Keratinocyte (primary cell): ENCODE measurements at regions not wholly inside any gene's neighbourhood (a gene's known extent, or its start where the extent isn't known, plus 50 kb on each side); places are given as distances from the start of the nearest gene placed in this dataset.

Experiments
- DNase-seq: peaks from one replicate; pipeline ENCODE4 v3.0.0-alpha.2; 2011; ENCODE audit warnings: low read depth, missing footprints, low spot score
- FAIRE-seq: peaks from 2 replicates; lab custom pipeline; 2011; peaks lifted over from hg19 to GRCh38; lab: Jason Lieb, UNC
- H2AFZ ChIP-seq: 2 replicates; pipeline ENCODE4 v1.6.0; 2012; ENCODE audit warnings: low read length, control low read depth, inconsistent platforms; ENCODE audit not compliant: control insufficient read depth
- H3K27ac ChIP-seq: 2 replicates; pipeline ENCODE4 v1.5.1; 2011; ENCODE audit warnings: low read length; ENCODE audit not compliant: control insufficient read depth, insufficient read depth
- H3K27me3 ChIP-seq: 3 replicates; pipeline ENCODE4 v1.6.0; 2011; ENCODE audit warnings: low read length; ENCODE audit not compliant: control insufficient read depth, insufficient read depth; ENCODE audit errors: extremely low read depth
- H3K36me3 ChIP-seq, 2 experiments: 2 replicates in 1 of 2; 3 replicates in 1 of 2; pipeline ENCODE4 v1.5.1; 2011; ENCODE audit warnings: low read length in 2 of 2, mild to moderate bottlenecking in 1 of 2; ENCODE audit not compliant: control insufficient read depth in 2 of 2, insufficient read depth in 2 of 2; ENCODE audit errors: extremely low read depth in 1 of 2
- H3K4me1 ChIP-seq: 3 replicates; pipeline ENCODE4 v1.5.1; 2011; ENCODE audit warnings: low read length; ENCODE audit not compliant: control insufficient read depth, insufficient read depth; ENCODE audit errors: extremely low read depth
- H3K4me2 ChIP-seq: 3 replicates; pipeline ENCODE4 v1.6.0; 2011; ENCODE audit warnings: low read depth, low read length; ENCODE audit not compliant: control insufficient read depth, insufficient read depth; ENCODE audit errors: extremely low read depth
- H3K4me3 ChIP-seq, 3 experiments: fragments of 200-600 bp in 1 of 3; sonication (generic) in 1 of 3; 2 replicates in 2 of 3; 3 replicates in 1 of 3; pipeline ENCODE4 v1.5.1; 2011 to 2016; ENCODE audit warnings: low read length in 3 of 3, mild to moderate bottlenecking in 3 of 3, control low read depth in 2 of 3, inconsistent platforms in 1 of 3, low read depth in 1 of 3, mixed read lengths in 1 of 3, mixed run types in 1 of 3, moderate library complexity in 1 of 3; ENCODE audit not compliant: control insufficient read depth in 2 of 3, insufficient read depth in 2 of 3; ENCODE audit errors: extremely low read depth in 1 of 3
- H3K79me2 ChIP-seq: 2 replicates; pipeline ENCODE4 v1.6.0; 2012; ENCODE audit warnings: low read length; ENCODE audit not compliant: control insufficient read depth, insufficient read depth
- H3K9ac ChIP-seq: 3 replicates; pipeline ENCODE4 v1.6.0; 2011; ENCODE audit warnings: low read length; ENCODE audit not compliant: control insufficient read depth, insufficient read depth; ENCODE audit errors: extremely low read depth
- H3K9me1 ChIP-seq: 3 replicates; pipeline ENCODE4 v1.6.0; 2011; ENCODE audit warnings: low read length; ENCODE audit not compliant: control insufficient read depth, insufficient read depth; ENCODE audit errors: extremely low read depth
- H3K9me3 ChIP-seq: 2 replicates; pipeline ENCODE4 v1.5.1; 2012; ENCODE audit warnings: low read depth, low read length; ENCODE audit not compliant: control insufficient read depth
- H4K20me1 ChIP-seq: 3 replicates; pipeline ENCODE4 v1.6.0; 2011; ENCODE audit warnings: low read length; ENCODE audit not compliant: control insufficient read depth, insufficient read depth; ENCODE audit errors: extremely low read depth
- CTCF ChIP-seq, 3 experiments: IDR thresholded peaks in 1 of 3; conservative IDR thresholded peaks in 1 of 3; optimal IDR thresholded peaks in 1 of 3; 2 replicates in 2 of 3; 3 replicates in 1 of 3; pipeline versions ENCODE3 to v1.5.1; 2011; ENCODE audit warnings: low read length in 3 of 3, mild to moderate bottlenecking in 3 of 3, moderate library complexity in 2 of 3, control low read depth in 1 of 3, inconsistent platforms in 1 of 3; ENCODE audit not compliant: insufficient read depth in 2 of 3; ENCODE audit errors: extremely low read depth in 1 of 3
- EZH2 ChIP-seq: IDR thresholded peaks from one replicate; pipeline ENCODE4 v1.6.1; 2012; ENCODE audit warnings: inconsistent platforms, mild to moderate bottlenecking, low read length, moderate library complexity
- dilution Hi-C: fragments of 300-500 bp; cut with MboI; formaldehyde crosslinking; loops from one replicate; pipeline ENCODE4 v1.7.0; 2020; ENCODE audit warnings: low sequenced_read_pairs; ENCODE audit not compliant: extremely low pct_ligation_motif_present

- H3K4me2 ChIP-seq = no peak overlapping the region
- no peaks in the 10 kb centered on the region for H3K36me3 ChIP-seq
- no peak overlapping the region for H2AFZ ChIP-seq
- DNase-seq (no peak), FAIRE-seq (no peak)
- H3K27me3 ChIP-seq = no peaks in the 10 kb centered on the region
- H3K79me2 ChIP-seq = no peaks in the 10 kb centered on the region
- no peaks in the 10 kb centered on the region for H3K4me1 ChIP-seq
- no peak overlapping the region for H3K27ac ChIP-seq
- dilution Hi-C loops = no loop called here
- TF ChIP-seq EZH2 (no peak), CTCF (optimal IDR thresholded peaks at IDR 0.05 in 1 of 3, IDR thresholded peaks at IDR 0.05 in 1 of 3, conservative IDR thresholded peaks at IDR 0.05 in 1 of 3; ENCODE audit: extremely low read depth in 1 of 3, insufficient read depth in 2 of 3, low read length in 3 of 3) (no peak)
- no peak overlapping the region for H3K9ac ChIP-seq
- no peaks in the 10 kb centered on the region for H3K9me1 ChIP-seq
- H4K20me1 ChIP-seq = no peaks in the 10 kb centered on the region
- H3K9me3 ChIP-seq = no peaks in the 10 kb centered on the region
- H3K4me3 ChIP-seq = no peak overlapping the region
These were observed 2061.7 kb upstream of the AGA start for GRCh38 chr4:179503976-179504375.

- FAIRE-seq (no peak), DNase-seq (no peak)
- H3K4me1 ChIP-seq = no peaks in the 10 kb centered on the region
- no peaks in the 10 kb centered on the region for H3K9me3 ChIP-seq
- H2AFZ ChIP-seq = no peak overlapping the region
- H3K4me3 ChIP-seq = no peak overlapping the region
- no peak overlapping the region for H3K4me2 ChIP-seq
- H3K27ac ChIP-seq = no peak overlapping the region
- no peaks in the 10 kb centered on the region for H3K36me3 ChIP-seq
- H3K27me3 ChIP-seq = no peaks in the 10 kb centered on the region
- dilution Hi-C loops = no loop called here
- H3K9me1 ChIP-seq = no peaks in the 10 kb centered on the region
- no peak overlapping the region for H3K9ac ChIP-seq
- H4K20me1 ChIP-seq = no peaks in the 10 kb centered on the region
- H3K79me2 ChIP-seq = no peaks in the 10 kb centered on the region
- TF ChIP-seq EZH2 (no peak), CTCF (optimal IDR thresholded peaks at IDR 0.05 in 1 of 3, IDR thresholded peaks at IDR 0.05 in 1 of 3, conservative IDR thresholded peaks at IDR 0.05 in 1 of 3; ENCODE audit: extremely low read depth in 1 of 3, insufficient read depth in 2 of 3, low read length in 3 of 3) (no peak)
These were observed 2067.3 kb upstream of the AGA start for GRCh38 chr4:179509489-179509888.
